ENCODE measurements at regions not wholly inside any gene's neighbourhood (a gene's known extent, or its start where the extent isn't known, plus 50 kb on each side); places are given as distances from the start of the nearest gene placed in this dataset.

DNA sequence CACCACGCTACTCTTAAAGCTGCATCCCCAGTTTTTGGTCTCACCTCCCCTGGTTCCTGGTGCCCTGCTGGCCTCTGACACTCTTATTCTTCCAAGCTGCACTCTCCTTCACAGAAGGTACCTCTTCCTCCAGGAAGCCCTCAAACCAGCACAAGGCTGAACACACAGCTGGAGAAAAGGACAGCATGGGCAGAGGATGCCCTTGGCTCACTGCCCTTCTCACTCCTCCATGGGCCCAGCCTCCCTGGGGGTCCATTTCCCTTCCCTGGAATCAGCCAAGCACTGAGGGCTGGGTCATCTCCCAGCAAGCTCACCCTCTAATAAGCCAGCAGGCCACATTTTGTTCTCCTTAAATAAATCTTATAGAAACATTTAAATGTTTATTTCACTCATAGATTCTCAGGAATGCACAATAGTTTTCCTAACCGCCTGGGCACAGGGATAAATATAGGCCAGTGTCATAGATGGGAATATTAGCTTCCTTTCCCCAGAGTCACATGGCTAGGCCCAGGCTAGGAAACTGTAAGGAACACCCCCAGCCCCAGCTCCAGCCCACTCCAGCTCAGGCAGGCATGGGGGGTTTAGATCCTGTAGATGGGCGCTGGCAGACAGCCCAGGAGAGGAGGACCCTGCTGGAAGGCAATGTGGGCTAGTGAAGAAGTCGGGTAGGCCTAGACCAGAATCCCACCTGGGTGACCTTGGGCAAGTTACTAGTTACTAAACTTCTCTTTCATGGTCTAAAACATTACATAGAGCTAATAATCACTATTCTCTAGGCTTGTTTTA lies 51.5 kb downstream of the IRAG1 start:
- ATAC-seq (no peak), DNase-seq (ENCODE audit: low spot score) (no peak)

DNA sequence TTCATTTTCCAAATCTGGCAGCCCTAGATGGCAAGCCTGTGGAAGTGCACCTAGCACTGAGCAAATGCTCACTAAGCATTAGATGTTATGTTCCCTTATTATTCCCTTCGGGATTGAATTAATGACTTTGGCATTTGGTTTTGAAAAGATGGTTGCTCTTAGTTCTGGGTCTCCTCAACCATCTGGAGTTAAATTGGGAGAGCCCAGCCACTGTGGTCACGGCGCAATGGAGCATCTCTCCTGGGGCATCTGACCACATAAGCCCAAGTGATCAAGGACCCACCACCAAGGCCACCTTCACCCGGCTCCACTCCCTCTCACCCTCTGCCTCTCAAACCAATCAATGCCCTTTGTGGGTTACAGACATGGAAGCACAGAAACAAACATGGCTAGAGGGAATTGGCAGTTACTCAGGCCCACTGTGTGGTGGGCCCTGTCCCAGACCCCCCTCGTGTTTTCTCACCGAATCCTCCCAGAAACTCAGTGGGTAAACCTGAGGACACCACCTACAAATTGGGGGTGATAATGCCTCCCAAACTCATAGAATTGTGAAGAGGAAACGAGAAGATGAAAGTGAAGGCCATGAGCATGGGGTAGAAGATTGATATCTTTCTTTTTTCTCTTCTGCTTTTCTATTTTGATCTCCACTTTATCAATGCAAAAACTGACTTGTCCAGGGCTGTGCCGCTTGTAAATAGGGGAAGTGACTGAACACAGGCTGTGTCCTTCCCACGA lies 52.2 kb downstream of the IRAG1 start:
- ATAC-seq (peak; percentile 49), DNase-seq (ENCODE audit: low spot score) (no peak)
- intact Hi-C loops (cut with DNase I): no loop called here

More for the DNA sequence above, 51.5 kb downstream of the IRAG1 start:
- intact Hi-C loops (cut with DNase I): no loop called here

DNA sequence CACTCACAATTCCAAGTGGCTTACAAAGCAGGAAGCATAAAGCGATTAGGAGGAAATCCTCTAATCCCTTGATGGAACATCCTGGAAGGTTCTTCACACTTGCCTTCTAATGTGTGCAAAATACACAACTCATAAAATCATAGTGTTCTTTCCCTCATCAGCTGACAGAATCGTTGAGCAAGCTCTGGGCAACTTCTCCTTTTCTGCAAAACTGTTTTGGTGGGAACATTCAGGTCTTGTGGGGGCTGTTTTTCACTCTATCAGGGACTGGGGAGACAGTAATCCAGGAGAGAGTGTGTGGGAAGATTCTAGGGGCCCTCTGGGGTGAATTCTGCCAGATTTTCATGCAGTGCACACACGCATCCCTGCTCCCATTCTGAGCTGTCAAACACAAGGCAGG lies 53.2 kb downstream of the IRAG1 start:
- DNase-seq (ENCODE audit: low spot score): no peak
- intact Hi-C loops (cut with DNase I): no loop called here

DNA sequence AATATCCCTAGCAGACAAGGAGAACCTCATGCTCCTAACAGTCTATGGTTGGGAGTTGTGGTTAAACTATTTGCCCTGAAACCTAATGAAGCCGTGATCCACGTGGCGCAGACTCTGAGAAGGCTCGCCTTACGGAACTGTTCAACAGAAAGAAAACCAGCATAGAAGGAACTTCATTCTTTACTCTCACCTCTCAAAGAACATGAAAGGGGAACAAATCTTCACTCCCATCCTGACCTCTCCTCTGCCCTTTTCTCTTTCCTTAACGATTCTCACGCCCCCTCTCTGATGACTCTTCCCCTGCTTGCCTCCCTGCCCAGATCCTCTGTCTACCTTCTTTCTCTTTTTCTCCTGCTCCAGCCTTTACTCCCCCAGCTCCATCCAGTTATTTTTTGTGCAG lies 54.2 kb downstream of the IRAG1 start:
- DNase-seq (ENCODE audit: low spot score) (no peak), ATAC-seq (no peak)
- intact Hi-C loops (cut with DNase I): no loop called here

More for the DNA sequence above, 53.2 kb downstream of the IRAG1 start:
- peak; percentile 40 for ATAC-seq

DNA sequence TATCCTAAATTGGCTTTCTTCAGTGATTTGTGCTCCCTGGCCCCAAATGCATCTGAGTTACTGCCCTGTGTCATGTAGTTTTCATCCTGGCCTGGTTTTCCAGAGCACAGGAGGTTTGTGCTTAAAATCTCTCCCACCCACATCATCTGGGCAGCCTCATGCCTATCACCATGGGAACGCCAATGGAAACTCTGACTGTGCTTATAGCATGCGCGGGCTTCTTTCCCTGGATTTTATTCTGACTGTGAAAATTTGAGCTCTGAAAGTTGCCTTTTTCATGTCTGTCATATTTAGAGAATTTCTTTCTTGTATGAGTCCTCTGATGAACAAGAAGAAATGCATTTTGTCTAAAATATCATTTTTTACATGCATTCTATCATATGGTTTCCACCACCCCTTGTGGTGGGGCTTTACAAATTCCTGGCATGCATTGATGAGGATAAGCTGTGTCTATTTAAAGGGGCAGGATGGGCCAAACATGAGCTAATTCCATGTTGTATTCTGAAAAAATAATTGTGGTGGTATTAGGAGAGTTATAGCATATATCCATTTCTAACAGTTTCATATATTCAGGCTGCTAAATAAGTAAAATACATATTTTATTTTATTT lies 55.1 kb downstream of the IRAG1 start:
- DNase-seq (ENCODE audit: low spot score): no peak
- peak; percentile 78 for ATAC-seq
- intact Hi-C loops (cut with DNase I): no loop called here

DNA sequence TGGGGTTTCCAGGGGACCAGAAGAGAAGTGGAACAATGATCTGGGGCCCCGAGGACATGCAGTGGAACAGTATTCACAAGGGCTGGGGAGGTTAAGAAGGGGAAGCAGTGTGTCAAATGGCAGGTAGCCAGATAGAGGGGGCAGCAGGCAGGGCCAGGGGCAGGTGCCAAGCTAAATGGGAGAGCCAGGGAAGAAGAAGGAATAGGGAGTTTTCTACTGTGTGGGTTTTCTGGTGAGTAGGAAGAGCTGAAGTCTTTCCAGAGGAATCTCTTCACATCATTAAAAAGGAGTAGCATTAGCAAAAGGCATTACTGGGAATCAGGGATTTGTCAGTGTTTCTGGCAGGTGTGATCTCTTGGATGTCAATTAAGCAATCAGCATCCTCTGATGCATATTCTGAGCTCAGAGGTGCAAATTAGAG lies 55.8 kb downstream of the IRAG1 start:
- ATAC-seq (no peak), DNase-seq (ENCODE audit: low spot score) (no peak)
- intact Hi-C loops (cut with DNase I): no loop called here

DNA sequence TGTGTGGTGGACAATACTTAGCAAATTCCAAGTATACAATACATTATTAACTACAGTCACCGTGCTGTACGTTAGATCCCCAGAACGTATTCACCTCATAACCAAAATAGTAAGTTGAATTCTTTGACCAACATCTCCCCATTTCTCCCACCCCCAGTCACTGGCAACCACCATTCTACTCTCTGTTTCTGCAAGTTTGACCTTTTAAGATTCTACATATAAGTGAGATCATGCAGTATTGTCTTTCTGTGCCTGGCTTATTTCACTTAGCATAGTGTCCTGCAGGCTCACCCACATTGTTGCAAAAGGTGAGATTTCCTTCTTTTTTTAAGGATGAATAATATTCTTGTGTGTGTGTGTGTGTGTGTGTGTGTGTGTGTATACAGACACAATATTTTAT lies 59.1 kb downstream of the IRAG1 start:
- intact Hi-C loops (cut with DNase I): no loop called here
- ATAC-seq (no peak), DNase-seq (ENCODE audit: low spot score) (no peak)

DNA sequence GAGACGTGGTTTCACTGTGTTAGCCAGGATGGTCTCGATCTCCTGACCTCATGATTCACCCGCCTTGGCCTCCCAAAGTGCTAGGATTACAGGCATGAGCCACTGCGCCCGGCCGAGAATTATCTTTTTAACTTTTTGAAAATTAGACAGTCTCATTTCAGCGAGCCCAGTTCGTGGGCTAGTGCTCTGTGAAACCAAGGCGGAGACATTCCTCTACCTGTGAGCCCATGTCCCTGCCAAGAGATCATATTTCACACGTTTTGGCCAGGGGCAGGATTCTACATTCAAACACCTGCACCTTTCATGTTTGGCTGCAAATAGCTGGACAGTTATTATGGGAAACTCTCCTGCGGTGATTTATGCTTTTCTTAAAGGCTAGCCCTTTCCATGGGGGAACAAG lies 60.3 kb downstream of the IRAG1 start:
- no peak for DNase-seq (ENCODE audit: low spot score)
- intact Hi-C loops (cut with DNase I): no loop called here
- no peak for ATAC-seq

DNA sequence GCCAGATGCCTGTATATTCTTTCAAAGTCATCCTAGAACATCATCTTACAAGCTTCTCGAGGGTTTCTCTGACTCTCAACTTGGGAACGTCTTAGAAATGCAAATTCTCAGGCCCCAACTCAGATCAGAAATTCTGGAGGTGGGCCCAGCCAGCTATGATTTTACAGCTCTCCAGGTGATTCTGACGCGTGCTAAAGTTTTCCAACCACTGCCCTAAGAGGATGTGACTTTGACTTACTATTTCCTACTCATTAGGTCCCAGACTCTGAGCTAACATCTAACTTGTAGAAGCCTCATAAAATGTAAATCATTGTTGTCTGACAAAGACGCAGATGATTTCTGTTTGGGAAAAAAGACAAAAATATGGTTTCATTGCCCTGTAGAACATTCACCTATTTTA lies 61.1 kb downstream of the IRAG1 start:
- intact Hi-C loops (cut with DNase I): no loop called here
- DNase-seq (ENCODE audit: low spot score): no peak
- no peak for ATAC-seq

DNA sequence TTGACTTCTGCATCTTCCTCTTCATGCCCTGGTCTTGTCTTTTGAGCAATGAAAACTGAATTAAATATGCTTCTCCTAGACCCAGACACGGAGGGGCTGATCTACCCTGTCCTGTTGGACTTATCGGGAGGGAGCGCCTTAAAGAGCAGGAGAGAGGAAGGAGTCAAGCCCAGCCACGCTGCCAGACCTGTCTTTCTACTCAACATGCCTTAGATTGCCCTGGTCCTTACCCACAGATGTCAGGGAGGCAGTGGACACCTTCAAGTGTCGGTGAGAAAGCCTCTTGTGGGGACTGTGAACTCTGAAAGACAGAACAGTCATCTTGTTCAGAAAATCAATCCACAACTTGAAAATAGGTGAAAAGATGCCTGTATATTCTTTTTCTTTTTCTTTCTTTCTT lies 61.8 kb downstream of the IRAG1 start:
- ATAC-seq: no peak

DNA sequence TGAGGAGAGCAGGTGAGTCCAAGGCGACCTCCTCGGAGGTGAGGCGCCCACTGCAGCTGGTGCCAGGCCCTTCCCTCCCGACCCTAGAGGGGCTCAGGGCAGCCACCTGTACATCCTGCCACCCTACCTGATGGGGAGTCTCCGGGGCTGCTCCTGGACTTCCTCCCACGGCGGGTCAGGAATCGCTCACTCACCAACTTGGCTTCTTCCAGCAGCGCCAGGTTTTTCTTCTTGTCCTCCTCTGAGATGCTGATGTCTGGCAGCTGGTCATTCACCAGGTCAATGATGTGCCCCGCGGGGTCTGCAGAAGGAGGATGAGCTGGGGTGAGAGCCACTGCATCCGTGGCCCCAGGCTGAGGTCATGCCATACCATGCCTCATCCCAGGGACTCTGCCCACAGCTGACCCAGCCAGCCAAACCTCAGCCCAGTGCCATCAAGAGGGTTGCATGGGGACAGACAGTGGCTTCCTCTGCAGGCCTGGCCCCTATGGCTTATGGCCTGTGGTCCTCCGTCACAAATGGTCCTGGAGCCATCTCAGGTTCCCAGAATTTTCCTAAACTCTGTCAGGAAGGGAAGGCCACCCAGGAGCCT lies 61.0 kb upstream of the LYVE1 start:
- intact Hi-C loops (cut with DNase I): no loop called here
- ATAC-seq (no peak), DNase-seq (ENCODE audit: low spot score) (peak; percentile 40)

More for the DNA sequence above, 61.8 kb downstream of the IRAG1 start:
- peak; percentile 17 for DNase-seq (ENCODE audit: low spot score)
- intact Hi-C loops (cut with DNase I): no loop called here

DNA sequence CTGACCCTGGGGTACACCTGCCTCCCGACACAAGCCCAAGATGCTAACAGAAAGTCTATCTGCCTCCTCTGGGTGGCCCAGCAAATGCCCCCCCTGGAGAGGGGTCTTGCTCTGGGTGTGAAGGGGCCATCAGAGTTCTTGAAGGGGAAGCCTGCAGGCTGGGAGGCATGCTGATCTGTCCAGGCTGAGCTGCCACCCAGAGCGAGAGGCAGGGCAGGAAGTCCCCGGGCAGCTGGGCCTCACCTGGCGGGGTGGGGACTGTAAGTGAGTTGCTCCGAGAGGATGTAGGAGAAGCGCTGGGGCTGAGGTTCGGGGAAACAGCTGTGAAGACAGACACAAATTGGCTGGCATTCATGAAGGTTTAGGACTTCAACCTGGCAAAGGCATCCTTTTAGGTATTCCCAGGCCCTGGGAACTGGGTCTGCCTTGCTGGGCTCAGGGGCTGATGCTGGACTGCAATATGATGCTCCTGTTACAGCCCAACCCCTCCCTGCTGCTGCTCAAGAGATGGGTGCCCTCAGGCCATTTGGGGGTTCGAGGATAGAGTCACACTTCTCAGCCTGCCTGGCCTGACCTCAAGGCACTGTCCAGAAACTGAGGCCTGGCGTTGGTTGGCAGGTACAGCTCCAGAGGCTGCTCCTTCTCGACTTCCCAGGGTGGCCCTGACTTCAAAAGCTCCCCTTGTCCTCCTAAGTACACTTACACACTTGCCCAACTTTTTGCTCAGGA lies 60.2 kb upstream of the LYVE1 start:
- DNase-seq (ENCODE audit: low spot score) (peak; percentile 37), ATAC-seq (no peak)
- intact Hi-C loops (cut with DNase I): no loop called here

DNA sequence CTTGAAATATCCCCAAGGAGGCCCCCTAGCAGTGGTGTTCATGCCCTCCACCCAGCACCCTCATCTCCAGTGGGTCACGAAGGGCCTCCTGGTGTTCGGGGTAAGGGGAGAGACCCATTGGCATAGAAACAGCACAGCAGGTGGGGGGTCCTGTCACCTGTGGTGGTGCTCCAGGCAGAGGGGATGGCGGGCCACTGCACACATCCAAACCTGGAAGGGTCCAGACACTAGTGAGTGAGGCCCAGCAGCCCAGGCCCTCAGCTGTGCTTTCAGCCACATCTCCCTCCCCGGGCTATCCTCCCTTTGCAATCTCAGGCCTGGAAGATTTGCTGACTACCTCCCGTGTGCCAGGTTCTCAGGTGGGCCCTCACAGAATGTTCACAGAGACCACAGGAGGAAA lies 59.4 kb upstream of the LYVE1 start:
- peak; percentile 34 for DNase-seq (ENCODE audit: low spot score)
- intact Hi-C loops (cut with DNase I): no loop called here
- ATAC-seq: no peak

DNA sequence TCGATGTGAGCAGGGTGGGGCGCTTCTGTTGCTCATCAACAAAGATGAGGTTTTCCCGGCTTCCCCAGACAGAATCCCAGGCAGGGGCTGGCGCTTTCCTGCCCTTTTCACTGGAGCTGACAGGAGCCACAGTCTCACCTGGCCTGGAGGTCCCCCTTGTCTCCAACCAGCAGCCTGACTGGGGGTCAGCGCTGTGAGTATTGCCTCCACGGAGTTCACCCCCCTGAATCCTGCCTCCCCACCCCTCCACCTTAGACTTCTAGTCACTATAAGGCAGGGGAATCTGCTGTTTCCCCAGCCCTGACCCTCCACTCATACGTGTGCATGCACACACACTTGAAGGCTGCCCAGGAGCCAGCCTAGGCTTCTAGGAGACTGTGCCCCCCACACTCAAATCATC lies 58.8 kb upstream of the LYVE1 start:
- ATAC-seq (no peak), DNase-seq (ENCODE audit: low spot score) (no peak)
- intact Hi-C loops (cut with DNase I): no loop called here

DNA sequence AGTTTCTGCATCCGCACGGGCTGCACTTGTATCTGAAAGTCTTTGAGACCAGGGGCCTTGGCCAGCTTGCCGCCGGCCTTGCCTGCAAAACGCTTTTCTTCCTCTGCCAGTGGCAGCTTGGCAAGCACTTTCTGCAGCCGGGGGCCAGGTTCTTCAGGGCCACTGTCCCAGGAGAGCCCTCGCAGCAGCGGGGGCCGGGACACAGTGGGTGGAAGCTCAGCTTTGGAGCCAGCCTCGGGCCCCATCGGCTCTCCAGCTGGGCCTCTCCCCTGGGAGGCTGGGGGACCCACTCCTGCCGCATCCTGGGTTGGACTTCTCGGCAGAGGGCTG lies 57.5 kb upstream of the LYVE1 start:
- DNase-seq (ENCODE audit: low spot score) (no peak), ATAC-seq (no peak)
- intact Hi-C loops (cut with DNase I): no loop called here

DNA sequence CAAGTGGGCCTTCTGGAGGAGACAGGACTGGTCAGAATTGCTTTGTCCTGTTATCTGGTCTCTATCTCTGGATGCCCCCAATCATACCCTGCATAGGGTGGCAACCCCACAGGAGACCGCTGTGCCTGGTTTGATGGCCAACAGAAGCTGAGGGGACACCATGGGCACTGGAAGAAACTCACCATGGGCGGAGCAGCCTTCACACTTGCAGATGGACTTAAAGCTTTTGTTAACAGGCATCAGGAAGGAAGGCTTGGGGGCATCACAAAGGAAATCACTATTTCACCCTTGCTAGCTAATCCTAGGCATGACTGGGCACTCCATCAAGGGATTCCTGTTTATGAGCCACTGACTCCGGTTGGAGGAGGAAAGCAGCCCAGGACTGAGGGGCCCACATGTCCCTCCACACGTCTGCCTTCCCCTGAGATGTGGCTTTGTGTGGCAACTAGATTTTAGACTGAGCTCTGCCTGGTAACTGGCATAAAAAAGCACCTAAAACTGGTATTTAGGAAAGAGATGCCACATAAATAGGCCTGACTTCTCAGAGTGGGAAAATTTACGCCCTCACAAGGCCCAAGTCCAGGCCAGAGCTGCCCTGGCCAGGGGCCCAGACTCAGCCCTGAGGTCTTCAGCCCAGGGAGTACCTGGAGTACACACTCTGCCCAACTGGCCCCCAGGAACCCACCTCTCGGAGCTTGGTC lies 57.0 kb upstream of the LYVE1 start:
- no peak for ATAC-seq
- DNase-seq (ENCODE audit: low spot score): peak; percentile 4
- intact Hi-C loops (cut with DNase I): no loop called here

DNA sequence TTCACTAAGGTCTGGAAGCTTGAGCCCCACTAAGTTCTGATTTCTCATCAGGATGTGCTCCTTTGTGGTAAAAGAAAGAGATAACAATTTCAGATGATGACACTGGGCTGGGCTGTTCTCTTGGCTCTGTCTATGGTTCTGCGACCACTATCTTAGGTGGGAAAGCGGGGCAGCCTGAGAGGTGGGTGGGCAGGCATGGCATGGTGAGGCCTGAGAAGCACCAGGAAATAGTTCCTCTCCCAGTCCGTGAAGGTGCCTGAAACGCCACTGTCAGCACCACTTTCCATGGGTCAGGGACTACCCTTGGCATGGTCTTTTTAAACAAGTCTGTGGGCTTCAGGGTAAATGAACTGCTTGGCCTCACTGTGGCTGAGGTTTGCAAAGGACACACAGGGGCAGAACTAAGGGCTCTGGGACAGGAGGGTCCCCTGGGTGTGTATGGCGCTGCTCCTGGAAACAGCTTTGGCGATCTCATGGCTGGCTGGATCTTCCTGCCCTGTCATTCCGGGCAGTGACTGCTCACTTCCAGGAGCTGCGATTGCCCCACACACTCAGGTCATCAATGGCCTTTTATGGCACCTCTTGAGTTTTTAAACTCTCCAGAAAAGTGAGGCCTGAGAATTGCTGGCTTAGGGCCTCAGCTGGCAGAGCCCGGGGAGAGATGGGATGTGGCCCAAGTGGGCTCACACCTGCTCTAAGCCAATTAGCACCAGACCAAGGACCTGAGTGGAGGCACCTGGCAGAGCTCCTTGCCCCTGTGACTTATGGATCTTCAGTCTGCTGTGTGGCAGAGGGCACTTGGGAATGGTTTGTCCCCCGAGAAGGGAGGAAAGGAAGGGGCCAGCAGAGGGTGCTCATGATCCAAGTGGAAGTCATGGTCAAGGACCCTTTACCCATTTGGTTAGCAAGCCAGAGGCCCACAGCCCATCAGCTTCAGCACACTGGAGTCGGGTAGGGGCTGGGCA lies 55.6 kb upstream of the LYVE1 start:
- intact Hi-C loops (cut with DNase I): no loop called here
- DNase-seq (ENCODE audit: low spot score): peak; percentile 38
- ATAC-seq: peak; percentile 35

All from sciatic nerve (tissue), 2 donors.